IPS-18a (cell line): ENCODE measurements at regions not wholly inside any gene's neighbourhood (a gene's known extent, or its start where the extent isn't known, plus 50 kb on each side); places are given as distances from the start of the nearest gene placed in this dataset.

ENCODE experiments used
- H3K27ac ChIP-seq: one replicate; pipeline ENCODE4 v1.5.1; 2013; ENCODE audit warnings: low read length
- H3K27me3 ChIP-seq: one replicate; pipeline ENCODE4 v1.6.1; 2013; ENCODE audit warnings: mild to moderate bottlenecking, low read length; ENCODE audit not compliant: control insufficient read depth, insufficient read depth
- H3K36me3 ChIP-seq: one replicate; pipeline ENCODE4 v1.6.1; 2013; ENCODE audit warnings: low read depth, low read length; ENCODE audit not compliant: control insufficient read depth
- H3K4me1 ChIP-seq: one replicate; pipeline ENCODE4 v1.6.1; 2013; ENCODE audit warnings: low read depth, low read length; ENCODE audit not compliant: control insufficient read depth
- H3K4me3 ChIP-seq: one replicate; pipeline ENCODE4 v1.5.1; 2013; ENCODE audit warnings: low read length
- H3K9ac ChIP-seq: one replicate; pipeline ENCODE4 v1.6.1; 2013; ENCODE audit warnings: mild to moderate bottlenecking, low read length, moderate library complexity
- H3K9me3 ChIP-seq: one replicate; pipeline ENCODE4 v1.6.1; 2013; ENCODE audit warnings: low read depth, low read length; ENCODE audit not compliant: control insufficient read depth

DNA sequence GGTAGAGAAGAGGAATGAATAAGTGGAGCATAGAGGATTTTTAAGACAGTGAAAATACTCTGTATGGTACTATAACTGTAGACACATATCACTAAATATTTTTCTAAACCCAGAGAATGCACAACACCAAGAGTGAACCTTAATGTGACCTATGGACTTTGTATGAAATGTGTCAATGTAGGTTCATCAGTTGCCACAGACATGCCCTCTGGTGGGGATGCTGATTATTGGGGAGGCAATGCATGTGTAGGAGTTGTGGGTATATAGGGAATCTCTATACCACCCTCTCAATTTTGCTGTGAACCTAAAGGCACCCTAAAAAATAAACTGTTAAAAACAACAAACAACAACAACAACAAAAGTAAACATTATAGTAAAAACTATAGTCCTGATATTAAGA, 293.7 kb downstream of the RNF144B start:
- no peaks in the 10 kb centered on the region for H3K4me1 ChIP-seq
- H3K36me3 ChIP-seq = no peaks in the 10 kb centered on the region
- H3K4me3 ChIP-seq = no peak overlapping the region
- no peak overlapping the region for H3K9ac ChIP-seq
- no peak overlapping the region for H3K27ac ChIP-seq
- no peaks in the 10 kb centered on the region for H3K9me3 ChIP-seq
- no peaks in the 10 kb centered on the region for H3K27me3 ChIP-seq

DNA sequence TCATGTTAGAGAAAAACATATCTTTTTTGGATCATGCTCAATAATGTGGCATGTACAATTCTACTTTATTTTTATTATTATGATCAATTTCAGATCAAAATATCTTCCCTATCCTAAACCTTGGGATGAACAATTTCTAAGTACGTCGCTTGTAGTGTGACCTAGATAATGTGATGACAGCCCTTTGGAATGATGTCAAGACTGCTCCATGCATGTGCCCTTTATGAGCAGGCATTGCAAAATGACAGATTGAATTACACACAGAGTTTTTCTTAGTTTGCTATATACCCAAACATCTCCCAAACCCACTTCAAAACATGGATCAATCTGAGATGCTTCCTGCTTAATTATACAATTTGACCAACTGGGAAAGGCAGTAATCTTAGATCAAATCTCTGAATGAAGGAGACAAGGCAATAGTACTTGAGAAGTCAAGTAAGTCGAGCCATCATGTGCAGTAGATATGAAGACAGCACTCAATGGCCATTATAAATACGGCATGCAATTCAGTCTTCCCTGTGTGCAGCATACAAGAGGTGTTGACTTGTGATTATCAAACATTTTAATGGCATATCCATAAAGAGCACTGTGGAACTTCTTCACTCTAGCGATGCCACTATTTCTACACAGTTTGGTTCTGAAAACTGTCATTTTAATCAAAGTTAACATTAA, 294.8 kb downstream of the RNF144B start:
- Histone ChIP-seq H3K27me3 (no peaks in the 10 kb centered on the region), H3K9me3 (no peaks in the 10 kb centered on the region), H3K27ac (no peak overlapping the region), H3K4me3 (no peak overlapping the region), H3K36me3 (no peaks in the 10 kb centered on the region), H3K4me1 (no peaks in the 10 kb centered on the region), H3K9ac (no peak overlapping the region)

DNA sequence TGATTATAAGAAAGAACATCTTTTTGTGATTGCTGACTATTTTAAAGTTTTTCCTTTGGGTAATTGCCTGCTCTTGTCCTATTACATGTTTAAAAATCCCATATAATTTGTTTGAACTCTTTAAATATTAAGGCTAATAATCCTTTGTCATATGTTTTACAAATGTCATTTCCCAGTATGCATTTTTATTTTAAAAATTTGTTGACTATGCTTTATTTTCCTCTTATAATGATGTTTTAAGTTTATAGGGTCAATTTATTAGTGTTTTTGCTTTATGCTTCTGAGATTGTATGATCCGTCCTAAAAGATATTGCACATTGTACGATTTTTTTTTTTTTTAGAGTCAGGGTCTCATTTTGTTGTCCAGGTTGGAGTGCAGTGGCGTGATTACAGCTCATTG, 297.2 kb downstream of the RNF144B start:
- Histone ChIP-seq H3K27me3 (no peaks in the 10 kb centered on the region), H3K36me3 (no peaks in the 10 kb centered on the region), H3K4me1 (no peaks in the 10 kb centered on the region), H3K4me3 (no peak overlapping the region), H3K9ac (no peak overlapping the region), H3K27ac (no peak overlapping the region), H3K9me3 (no peaks in the 10 kb centered on the region)

DNA sequence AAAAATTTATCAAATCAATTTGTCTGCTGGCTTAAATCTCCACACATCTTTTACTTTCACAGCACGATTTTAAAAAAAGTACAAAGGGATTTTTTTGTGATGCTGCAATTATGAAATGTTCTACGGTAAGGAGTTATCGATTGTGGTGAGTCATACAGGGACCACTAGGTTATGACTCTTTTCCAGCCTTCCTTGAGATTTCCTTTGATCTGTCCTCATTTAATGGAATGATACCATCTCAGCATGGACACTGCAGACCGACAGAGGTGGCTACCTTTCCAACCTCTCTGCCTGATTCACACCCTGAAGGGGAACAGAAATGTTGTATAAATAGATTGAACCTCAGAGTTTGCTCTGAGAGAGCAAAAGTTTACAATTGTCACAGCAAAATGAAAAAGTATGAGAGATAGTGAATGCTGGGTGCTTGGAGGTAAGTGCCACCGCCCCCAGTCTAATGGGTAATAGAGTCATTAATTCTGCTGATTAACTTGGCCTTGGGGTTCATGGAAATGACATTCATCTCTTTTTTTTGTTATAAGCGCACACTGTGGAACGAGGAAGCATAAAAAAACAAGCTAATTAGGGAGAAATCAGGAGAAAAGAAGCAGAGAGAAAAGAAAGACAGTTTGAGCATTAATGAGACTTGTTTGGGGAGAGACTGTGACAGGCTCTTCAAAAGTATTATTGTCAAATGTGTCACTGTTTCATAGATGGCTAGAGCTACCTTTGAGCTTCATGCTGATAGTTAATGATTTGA, 306.0 kb downstream of the RNF144B start:
- peaks cover 8% of the 10 kb centered on the region for H3K4me1 ChIP-seq
- no peaks in the 10 kb centered on the region for H3K9me3 ChIP-seq

DNA sequence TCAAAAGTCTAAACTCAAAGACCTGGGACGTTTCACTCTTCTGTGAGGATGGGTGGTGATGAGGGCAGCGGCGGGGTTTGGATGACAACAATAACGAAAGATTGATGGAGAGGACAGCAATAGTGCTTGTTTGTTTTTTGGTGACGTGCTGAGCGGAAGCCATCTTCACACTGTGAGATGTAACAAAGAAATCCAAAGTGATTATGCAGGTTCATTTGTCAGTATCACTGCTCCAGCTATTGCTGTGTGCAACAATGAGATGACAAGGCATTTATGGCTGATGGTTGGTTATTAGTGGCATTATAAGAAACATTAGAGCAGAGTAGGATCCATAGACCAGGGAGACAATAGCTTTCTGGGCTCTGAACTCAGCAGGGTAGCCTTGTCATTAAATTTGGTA, 306.7 kb downstream of the RNF144B start:
- H3K9ac ChIP-seq = no peak overlapping the region
- H3K27ac ChIP-seq = no peak overlapping the region
- H3K4me3 ChIP-seq = no peak overlapping the region
- H3K4me1 ChIP-seq = peaks cover 8% of the 10 kb centered on the region
- no peaks in the 10 kb centered on the region for H3K36me3 ChIP-seq
- no peaks in the 10 kb centered on the region for H3K9me3 ChIP-seq
- no peaks in the 10 kb centered on the region for H3K27me3 ChIP-seq

More for the DNA sequence above, 306.0 kb downstream of the RNF144B start:
- Histone ChIP-seq H3K9ac (no peak overlapping the region), H3K27me3 (no peaks in the 10 kb centered on the region), H3K27ac (no peak overlapping the region), H3K4me3 (no peak overlapping the region), H3K36me3 (no peaks in the 10 kb centered on the region)

DNA sequence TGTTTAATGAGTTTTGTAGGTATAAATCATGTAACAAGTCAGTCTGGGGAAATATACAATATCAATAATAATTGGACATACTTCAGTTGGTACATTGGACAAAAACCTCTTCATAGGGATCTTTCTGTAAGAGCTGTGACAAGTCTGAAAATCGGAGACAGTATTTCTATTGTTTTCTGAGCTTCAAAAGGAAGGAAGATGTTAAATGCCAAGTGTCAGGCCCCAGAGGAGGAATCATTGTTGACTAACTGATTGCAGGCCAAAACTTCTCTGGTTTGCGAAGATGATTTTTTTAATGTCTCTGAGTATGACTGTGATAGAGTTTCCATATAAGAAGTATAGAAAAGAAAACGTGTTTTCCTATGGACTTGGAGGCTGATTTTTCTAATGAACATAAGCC, 316.4 kb downstream of the RNF144B start:
- Histone ChIP-seq H3K4me3 (no peak overlapping the region), H3K9me3 (no peaks in the 10 kb centered on the region), H3K27me3 (no peaks in the 10 kb centered on the region), H3K4me1 (no peaks in the 10 kb centered on the region), H3K27ac (no peak overlapping the region), H3K36me3 (no peaks in the 10 kb centered on the region), H3K9ac (no peak overlapping the region)

DNA sequence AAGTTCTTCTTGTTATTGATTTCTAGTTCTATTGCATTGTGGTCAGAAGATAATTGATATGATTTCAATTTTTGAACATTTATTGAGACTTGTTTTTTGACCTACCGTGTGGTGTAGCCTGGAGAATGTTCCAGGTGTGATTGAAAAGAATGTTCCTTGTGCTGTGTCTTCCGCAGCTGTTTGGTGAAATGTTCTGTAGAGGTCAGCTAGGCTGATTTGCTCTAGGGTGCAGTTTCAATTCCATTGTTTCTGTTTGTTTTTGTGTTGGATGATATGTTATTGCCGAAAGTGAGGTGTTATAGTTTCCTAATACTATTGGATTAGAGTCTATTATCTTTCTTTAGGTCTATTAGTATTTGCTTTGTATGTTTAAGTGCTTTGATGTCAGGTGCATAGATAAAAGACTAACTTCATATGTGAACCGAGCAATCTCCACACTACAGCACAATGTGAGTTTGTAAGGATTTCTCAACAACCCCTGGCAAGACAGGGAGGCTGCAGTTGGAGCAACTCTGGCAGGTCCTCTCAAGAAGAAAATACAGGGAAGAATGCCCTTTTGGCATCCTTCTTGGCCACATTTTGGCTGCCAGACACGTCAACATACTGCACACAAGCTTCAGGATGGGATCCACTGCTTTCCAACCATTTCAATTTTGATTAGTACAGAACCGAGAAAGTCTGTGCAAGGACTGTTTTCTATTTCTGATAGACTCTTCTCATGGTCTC, 320.7 kb downstream of the RNF144B start:
- no peaks in the 10 kb centered on the region for H3K27me3 ChIP-seq
- H3K4me3 ChIP-seq = no peak overlapping the region
- no peaks in the 10 kb centered on the region for H3K36me3 ChIP-seq
- no peaks in the 10 kb centered on the region for H3K9me3 ChIP-seq
- no peak overlapping the region for H3K27ac ChIP-seq
- H3K9ac ChIP-seq = no peak overlapping the region
- H3K4me1 ChIP-seq = no peaks in the 10 kb centered on the region

DNA sequence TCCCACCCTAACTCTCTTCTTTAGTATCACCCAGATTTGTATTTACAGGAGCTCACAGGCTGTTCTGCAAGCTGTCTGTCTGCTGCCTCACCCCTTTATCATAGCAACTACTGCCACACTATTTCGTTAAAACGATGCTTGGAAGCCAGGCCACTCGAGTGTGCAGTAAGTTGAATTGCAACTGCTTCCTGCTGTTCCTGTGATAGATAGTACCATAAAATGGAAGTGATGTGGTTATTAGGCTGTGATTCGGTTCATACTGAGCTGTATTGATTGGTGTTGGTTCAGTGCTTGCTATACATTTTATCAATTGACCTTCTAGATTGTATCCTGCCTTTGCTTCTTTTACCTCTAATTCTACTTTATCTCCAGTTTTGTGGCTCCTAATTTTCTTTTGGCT, 325.4 kb downstream of the RNF144B start:
- H3K27me3 ChIP-seq = no peaks in the 10 kb centered on the region
- no peaks in the 10 kb centered on the region for H3K4me1 ChIP-seq
- H3K27ac ChIP-seq = no peak overlapping the region
- no peaks in the 10 kb centered on the region for H3K9me3 ChIP-seq
- no peaks in the 10 kb centered on the region for H3K36me3 ChIP-seq
- H3K9ac ChIP-seq = no peak overlapping the region
- no peak overlapping the region for H3K4me3 ChIP-seq

DNA sequence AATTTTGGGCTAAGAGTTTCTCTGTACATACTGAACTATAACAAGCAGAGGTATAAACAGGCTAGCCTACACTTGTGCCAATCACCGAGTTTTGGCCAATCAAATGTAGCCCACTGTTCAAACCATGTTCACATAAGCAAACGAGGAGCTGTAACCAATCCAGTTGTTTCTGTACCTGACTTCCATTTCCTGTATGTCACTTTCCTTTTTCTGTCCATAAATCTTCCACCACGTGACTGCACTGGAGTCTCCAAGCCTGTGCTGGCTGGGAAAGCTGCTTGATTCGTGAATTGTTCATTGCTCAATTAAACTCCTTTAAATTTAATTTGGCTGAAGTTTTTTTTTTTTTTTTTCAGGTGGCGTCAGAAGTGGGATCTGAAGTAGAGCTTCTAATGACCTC, 332.9 kb downstream of the RNF144B start:
- Histone ChIP-seq H3K9me3 (no peaks in the 10 kb centered on the region), H3K36me3 (no peaks in the 10 kb centered on the region), H3K9ac (no peak overlapping the region), H3K4me3 (no peak overlapping the region), H3K27me3 (no peaks in the 10 kb centered on the region), H3K27ac (no peak overlapping the region), H3K4me1 (no peaks in the 10 kb centered on the region)

DNA sequence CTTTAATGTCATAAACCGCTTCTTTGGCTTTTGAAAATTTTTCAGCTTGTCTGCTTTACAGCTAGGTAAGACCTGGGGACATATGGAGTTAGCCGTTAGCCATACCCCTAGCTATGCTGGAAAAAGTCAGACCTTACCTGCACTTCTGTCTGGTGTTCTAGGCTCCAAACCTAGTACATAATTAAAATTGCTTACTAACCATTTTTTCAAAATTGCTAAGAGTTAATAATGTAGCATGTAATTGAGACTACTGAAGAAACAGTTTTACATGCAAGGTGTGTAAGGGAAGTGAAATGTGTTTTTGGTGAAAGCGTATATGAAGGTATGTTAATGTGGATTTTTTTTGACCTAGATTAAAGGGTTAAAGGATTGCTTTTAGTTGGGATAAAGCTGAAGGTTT, 336.9 kb downstream of the RNF144B start:
- Histone ChIP-seq H3K9ac (no peak overlapping the region), H3K36me3 (no peaks in the 10 kb centered on the region), H3K9me3 (no peaks in the 10 kb centered on the region), H3K27me3 (no peaks in the 10 kb centered on the region), H3K27ac (no peak overlapping the region), H3K4me1 (no peaks in the 10 kb centered on the region), H3K4me3 (no peak overlapping the region)

DNA sequence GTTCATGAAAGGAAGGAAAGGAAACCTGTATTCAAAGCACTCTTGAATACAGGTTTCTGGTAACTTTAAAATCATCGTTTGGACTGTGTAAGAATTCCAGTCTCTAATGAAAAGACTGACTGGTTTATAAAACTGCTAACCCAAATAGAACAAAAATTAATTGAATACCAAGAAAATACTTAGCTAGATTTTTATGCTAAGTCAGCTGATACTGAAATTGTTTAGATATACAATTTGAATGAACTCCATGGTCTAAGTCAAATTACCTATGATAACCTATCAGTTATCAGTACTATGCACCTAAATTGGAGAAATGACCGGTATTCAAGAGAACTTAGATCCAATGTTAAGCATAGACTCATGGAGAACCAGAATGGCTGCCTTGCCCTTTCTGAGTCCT, 338.3 kb downstream of the RNF144B start:
- H3K4me1 ChIP-seq = no peaks in the 10 kb centered on the region
- no peaks in the 10 kb centered on the region for H3K27me3 ChIP-seq

More for the DNA sequence above, 338.3 kb downstream of the RNF144B start:
- no peaks in the 10 kb centered on the region for H3K9me3 ChIP-seq
- no peak overlapping the region for H3K4me3 ChIP-seq
- H3K9ac ChIP-seq = no peak overlapping the region
- no peak overlapping the region for H3K27ac ChIP-seq
- H3K36me3 ChIP-seq = no peaks in the 10 kb centered on the region
